Breast epithelium (tissue), 4 donors: ENCODE measurements at regions not wholly inside any gene's neighbourhood (a gene's known extent, or its start where the extent isn't known, plus 50 kb on each side); places are given as distances from the start of the nearest gene placed in this dataset.

Experiments
- DNase-seq, 2 donors: peaks; one replicate each; pipeline ENCODE4 v3.0.0-alpha.2; 2019; ENCODE audit warnings: low spot score in 2 of 2
- H3K27ac ChIP-seq, 2 donors: fragments of 200-600 bp; sonication (generic) in 1 of 2; one replicate each; pipeline ENCODE4 v1.5.1; 2016 to 2019; ENCODE audit warnings: mild to moderate bottlenecking in 1 of 2
- H3K27me3 ChIP-seq, 2 donors: fragments of 200-600 bp; sonication (generic) in 1 of 2; one replicate each; pipeline versions ENCODE4 v1.5.1 to v1.6.0; 2017 to 2019; ENCODE audit warnings: control low read depth in 1 of 2, mild to moderate bottlenecking in 1 of 2
- H3K36me3 ChIP-seq: fragments of 200-600 bp; one replicate; pipeline ENCODE4 v1.5.1; 2019
- H3K4me1 ChIP-seq, 2 donors: fragments of 200-600 bp; sonication (generic); one replicate each; pipeline ENCODE4 v1.5.1; 2016 to 2019; ENCODE audit warnings: control low read depth in 1 of 2
- H3K4me3 ChIP-seq, 3 donors: fragments of 200-600 bp; sonication (generic); 1 replicate in 2 of 3; 2 replicates in 1 of 3; pipeline ENCODE4 v1.5.1; 2016 to 2019; ENCODE audit warnings: mild to moderate bottlenecking in 3 of 3, moderate library complexity in 2 of 3
- H3K9me3 ChIP-seq, 2 donors: fragments of 200-600 bp; sonication (generic) in 1 of 2; one replicate each; pipeline ENCODE4 v1.5.1; 2016 to 2019; ENCODE audit warnings: control low read depth in 1 of 2
- POLR2A ChIP-seq: fragments of 450-650 bp; IDR thresholded peaks from one replicate; pipeline ENCODE4 v1.6.1; 2016; ENCODE audit warnings: antibody characterized with exemption, mild to moderate bottlenecking, moderate library complexity
- POLR2AphosphoS5 ChIP-seq, 3 donors: sonication (generic); formaldehyde crosslinking; IDR thresholded peaks; one replicate each; pipeline ENCODE4 v1.6.1; 2017; ENCODE audit warnings: antibody characterized with exemption in 3 of 3
- intact Hi-C: fragments of 100-400 bp; cut with DNase I; formaldehyde crosslinking; loops from one replicate; pipeline ENCODE4 v1.15.1; 2023; ENCODE audit warnings: low total_unique reads
- TF ChIP-seq, protein P1 (sequence below), 3 donors: fragments of 450-650 bp; IDR thresholded peaks; one replicate each; pipeline ENCODE4 v1.5.1; 2016 to 2017; ENCODE audit warnings: antibody characterized with exemption in 3 of 3, mild to moderate bottlenecking in 3 of 3, moderate library complexity in 3 of 3

DNA sequence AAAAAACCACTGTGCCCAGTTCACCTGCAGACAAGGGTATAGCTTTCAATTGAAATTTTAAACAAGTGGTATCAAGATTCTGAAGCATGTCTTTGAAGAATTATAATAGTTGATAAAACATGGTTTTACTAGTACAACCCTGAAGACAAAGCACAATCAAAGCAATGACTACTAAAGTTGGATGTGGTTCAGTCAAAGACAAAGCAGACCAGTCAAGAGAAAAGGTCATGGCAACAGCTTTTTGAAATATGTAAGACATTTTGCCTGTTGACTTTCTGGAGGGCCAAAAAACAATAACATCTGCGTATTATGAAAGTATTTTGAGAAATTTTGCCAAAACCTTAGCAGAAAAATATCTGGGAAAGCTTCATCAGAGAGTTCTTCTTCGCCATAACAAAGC is 1393.6 kb downstream of the SI start:
- intact Hi-C loops = loop anchor here (5.0 kb wide), 1 partner anchor 697 kb away; no protein-coding TSS in a partner anchor
- H3K36me3 ChIP-seq = no peaks in the 10 kb centered on the region
- H3K4me1 ChIP-seq = no peaks in the 10 kb centered on the region
- TF ChIP-seq, protein P1, sequence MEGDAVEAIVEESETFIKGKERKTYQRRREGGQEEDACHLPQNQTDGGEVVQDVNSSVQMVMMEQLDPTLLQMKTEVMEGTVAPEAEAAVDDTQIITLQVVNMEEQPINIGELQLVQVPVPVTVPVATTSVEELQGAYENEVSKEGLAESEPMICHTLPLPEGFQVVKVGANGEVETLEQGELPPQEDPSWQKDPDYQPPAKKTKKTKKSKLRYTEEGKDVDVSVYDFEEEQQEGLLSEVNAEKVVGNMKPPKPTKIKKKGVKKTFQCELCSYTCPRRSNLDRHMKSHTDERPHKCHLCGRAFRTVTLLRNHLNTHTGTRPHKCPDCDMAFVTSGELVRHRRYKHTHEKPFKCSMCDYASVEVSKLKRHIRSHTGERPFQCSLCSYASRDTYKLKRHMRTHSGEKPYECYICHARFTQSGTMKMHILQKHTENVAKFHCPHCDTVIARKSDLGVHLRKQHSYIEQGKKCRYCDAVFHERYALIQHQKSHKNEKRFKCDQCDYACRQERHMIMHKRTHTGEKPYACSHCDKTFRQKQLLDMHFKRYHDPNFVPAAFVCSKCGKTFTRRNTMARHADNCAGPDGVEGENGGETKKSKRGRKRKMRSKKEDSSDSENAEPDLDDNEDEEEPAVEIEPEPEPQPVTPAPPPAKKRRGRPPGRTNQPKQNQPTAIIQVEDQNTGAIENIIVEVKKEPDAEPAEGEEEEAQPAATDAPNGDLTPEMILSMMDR (IDR thresholded peaks at IDR 0.05) = no peak
- TF ChIP-seq POLR2AphosphoS5 (IDR thresholded peaks at IDR 0.05) = no peak
- TF ChIP-seq POLR2A = no peak
- no peak overlapping the region for H3K27ac ChIP-seq
- no peaks in the 10 kb centered on the region for H3K27me3 ChIP-seq
- no peak overlapping the region for H3K4me3 ChIP-seq
- peaks cover 4 to 9% of the 10 kb centered on the region in 2 donors for H3K9me3 ChIP-seq
- DNase-seq = no peak

DNA sequence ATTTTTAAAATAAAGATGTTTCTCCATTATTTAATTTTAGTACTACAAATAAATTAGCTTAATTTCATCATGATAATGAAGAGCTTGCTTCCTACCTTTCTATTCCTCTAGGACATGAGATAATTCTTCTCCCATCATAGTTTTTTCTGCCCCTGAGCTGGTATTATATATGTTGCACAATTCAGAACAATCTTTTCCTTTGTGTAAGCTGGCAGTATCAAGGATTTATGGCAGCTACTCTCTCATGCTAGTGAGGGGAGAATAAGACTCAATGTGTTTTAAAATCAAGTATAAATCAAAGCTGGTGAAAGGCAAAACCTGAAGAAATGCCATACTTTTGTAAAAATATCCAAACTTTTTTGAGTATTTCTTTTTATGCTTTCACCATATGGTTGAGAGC is 1405.3 kb downstream of the SI start:
- H3K27me3 ChIP-seq = no peaks in the 10 kb centered on the region
- no peaks in the 10 kb centered on the region for H3K36me3 ChIP-seq
- no peak overlapping the region for H3K4me3 ChIP-seq
- TF ChIP-seq POLR2A (no peak), POLR2AphosphoS5 (IDR thresholded peaks at IDR 0.05) (no peak)
- TF ChIP-seq, protein P1 (IDR thresholded peaks at IDR 0.05) = no peak
- DNase-seq = no peak
- no peak overlapping the region for H3K27ac ChIP-seq
- intact Hi-C loops = no loop called here
- H3K9me3 ChIP-seq = no peaks in the 10 kb centered on the region
- no peaks in the 10 kb centered on the region for H3K4me1 ChIP-seq

DNA sequence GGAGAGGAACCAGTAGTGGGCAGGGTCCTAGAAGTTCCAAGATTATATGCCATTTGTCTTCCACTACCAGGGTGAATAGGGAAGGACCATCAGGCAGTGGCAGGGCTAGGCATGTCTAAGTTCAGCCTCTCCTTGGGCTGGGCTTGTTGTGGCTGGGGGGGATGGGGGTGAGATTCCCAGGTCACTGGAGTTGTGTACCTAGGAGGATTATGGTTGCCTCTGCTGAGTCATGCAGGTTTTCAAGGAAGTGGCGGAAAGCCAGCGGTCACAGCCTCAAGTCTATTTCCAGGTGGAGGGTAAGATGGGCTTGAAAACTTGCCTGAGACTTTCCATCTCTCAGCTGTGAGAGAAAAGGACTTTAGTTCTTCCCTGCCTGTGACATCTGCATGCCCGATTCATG is 1407.1 kb downstream of the SI start:
- intact Hi-C loops = no loop called here
- H3K27me3 ChIP-seq = no peaks in the 10 kb centered on the region
- H3K27ac ChIP-seq = no peak overlapping the region
- H3K36me3 ChIP-seq = no peaks in the 10 kb centered on the region
- peaks cover 0 to 5% of the 10 kb centered on the region in 2 donors for H3K9me3 ChIP-seq
- TF ChIP-seq POLR2AphosphoS5 (IDR thresholded peaks at IDR 0.05) (no peak), POLR2A (no peak)
- TF ChIP-seq, protein P1 (IDR thresholded peaks at IDR 0.05) = no peak
- no peaks in the 10 kb centered on the region for H3K4me1 ChIP-seq
- no peak overlapping the region for H3K4me3 ChIP-seq
- DNase-seq = no peak

DNA sequence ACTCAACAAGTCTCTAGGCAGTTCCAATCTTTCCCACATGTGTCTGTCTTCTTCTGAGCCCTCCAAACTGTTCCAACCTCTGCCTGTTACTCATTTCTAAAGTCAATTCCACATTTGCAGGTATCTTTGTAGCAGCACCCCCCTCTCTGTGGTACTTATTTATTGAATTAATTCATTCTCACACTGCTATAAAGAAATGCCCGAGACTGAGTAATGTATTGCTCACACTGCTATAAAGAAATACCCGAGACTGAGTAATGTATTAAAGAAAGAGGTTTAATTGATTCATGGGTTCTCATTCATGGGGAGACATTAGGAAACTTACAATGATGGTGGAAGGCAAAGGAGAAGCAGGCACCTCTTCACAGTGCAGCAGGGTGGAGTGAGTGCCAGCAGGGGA is 1413.8 kb downstream of the SI start:
- intact Hi-C loops = no loop called here
- H3K4me3 ChIP-seq = no peak overlapping the region
- DNase-seq = no peak
- no peaks in the 10 kb centered on the region for H3K4me1 ChIP-seq
- TF ChIP-seq, protein P1 (IDR thresholded peaks at IDR 0.05) = no peak
- no peak for TF ChIP-seq POLR2AphosphoS5 (IDR thresholded peaks at IDR 0.05)
- TF ChIP-seq POLR2A = no peak
- no peak overlapping the region for H3K27ac ChIP-seq
- H3K36me3 ChIP-seq = no peaks in the 10 kb centered on the region
- no peaks in the 10 kb centered on the region for H3K27me3 ChIP-seq
- H3K9me3 ChIP-seq = peaks cover 0 to 5% of the 10 kb centered on the region in 2 donors

DNA sequence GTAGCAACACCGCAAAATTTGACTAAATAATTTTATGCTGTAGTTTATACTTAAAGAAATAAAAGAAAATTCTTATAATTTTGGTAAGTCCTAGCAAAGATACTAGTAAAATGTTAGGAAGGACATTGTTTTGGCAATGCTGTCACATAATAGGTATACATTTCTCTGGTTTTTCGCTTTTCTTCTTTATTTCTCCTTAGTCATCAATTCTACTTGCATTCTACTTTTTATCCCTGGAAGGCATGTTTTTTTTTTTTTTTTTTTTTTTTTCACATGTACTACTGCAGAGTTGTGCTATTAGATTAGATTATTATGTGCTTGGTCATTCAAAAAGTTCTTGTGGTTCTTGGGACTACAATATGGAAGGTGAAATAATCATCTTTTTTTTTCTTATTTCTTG is 1421.2 kb downstream of the SI start:
- Histone ChIP-seq H3K27me3 (no peaks in the 10 kb centered on the region), H3K4me3 (no peak overlapping the region), H3K4me1 (no peaks in the 10 kb centered on the region), H3K27ac (no peak overlapping the region), H3K9me3 (no peaks in the 10 kb centered on the region), H3K36me3 (no peaks in the 10 kb centered on the region)
- TF ChIP-seq POLR2A (no peak), POLR2AphosphoS5 (IDR thresholded peaks at IDR 0.05) (no peak)
- TF ChIP-seq, protein P1 (IDR thresholded peaks at IDR 0.05) = no peak
- intact Hi-C loops = no loop called here
- no peak for DNase-seq
